Kidney epithelial cell (primary cell): ENCODE measurements at regions not wholly inside any gene's neighbourhood (a gene's known extent, or its start where the extent isn't known, plus 50 kb on each side); places are given as distances from the start of the nearest gene placed in this dataset.

Source experiments
- DNase-seq: peaks from one replicate; pipeline ENCODE4 v3.0.0-alpha.2; 2010; ENCODE audit warnings: low read depth
- H3K27me3 ChIP-seq: 2 replicates; pipeline ENCODE4 v1.6.0; 2011; ENCODE audit warnings: low read length; ENCODE audit not compliant: control insufficient read depth, insufficient read depth
- H3K36me3 ChIP-seq: 2 replicates; pipeline ENCODE4 v1.5.1; 2011; ENCODE audit warnings: low read length; ENCODE audit not compliant: control insufficient read depth, insufficient read depth
- H3K4me3 ChIP-seq: 2 replicates; pipeline ENCODE4 v1.5.1; 2011; ENCODE audit warnings: low read depth, mild to moderate bottlenecking, control low read depth, low read length
- CTCF ChIP-seq: IDR thresholded peaks from 2 replicates; pipeline ENCODE4 v1.5.1; 2011; ENCODE audit warnings: mild to moderate bottlenecking, moderate library complexity, low read length, control low read depth, inconsistent platforms; ENCODE audit not compliant: insufficient read depth, poor library complexity, severe bottlenecking

GRCh38 chr2:145112467-145112866 lies 592.5 kb upstream of the ZEB2 start:
- no peaks in the 10 kb centered on the region for H3K27me3 ChIP-seq
- no peak overlapping the region for H3K4me3 ChIP-seq
- no peak for TF ChIP-seq CTCF
- no peak for DNase-seq
- no peaks in the 10 kb centered on the region for H3K36me3 ChIP-seq

DNA sequence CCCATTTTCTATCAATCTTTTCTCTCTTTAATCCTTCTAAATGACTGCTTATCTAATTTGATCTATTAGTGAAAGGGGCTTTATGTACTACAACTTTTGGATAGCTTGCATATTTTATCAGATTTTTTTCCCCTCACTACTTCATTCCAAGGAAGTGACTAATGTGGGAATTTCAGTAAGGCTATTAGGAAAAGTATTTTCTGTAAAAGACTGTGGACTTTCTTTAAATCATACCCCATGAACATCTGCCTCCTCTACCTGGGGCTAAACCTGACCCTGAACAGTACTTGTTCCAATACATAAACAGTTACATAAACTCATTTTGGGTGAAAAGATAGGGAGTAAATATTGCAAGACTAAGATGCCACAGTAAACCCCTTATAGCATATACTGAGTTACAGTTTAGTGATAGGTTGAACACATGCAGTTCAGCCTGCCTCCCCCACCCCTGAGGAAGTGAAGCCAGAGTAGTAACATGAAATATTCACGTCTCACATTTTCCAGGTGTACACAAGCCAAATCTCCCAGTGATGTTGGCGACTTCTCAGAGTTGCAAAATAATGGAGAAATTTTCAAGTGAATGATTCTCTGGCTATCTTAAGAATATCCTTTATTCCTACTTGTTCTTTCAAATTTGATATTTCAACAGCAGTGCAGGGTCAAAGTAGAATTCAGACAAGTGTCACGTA lies 590.9 kb upstream of the ZEB2 start:
- TF ChIP-seq CTCF = no peak
- Histone ChIP-seq H3K4me3 (no peak overlapping the region), H3K36me3 (no peaks in the 10 kb centered on the region), H3K27me3 (no peaks in the 10 kb centered on the region)
- no peak for DNase-seq

DNA sequence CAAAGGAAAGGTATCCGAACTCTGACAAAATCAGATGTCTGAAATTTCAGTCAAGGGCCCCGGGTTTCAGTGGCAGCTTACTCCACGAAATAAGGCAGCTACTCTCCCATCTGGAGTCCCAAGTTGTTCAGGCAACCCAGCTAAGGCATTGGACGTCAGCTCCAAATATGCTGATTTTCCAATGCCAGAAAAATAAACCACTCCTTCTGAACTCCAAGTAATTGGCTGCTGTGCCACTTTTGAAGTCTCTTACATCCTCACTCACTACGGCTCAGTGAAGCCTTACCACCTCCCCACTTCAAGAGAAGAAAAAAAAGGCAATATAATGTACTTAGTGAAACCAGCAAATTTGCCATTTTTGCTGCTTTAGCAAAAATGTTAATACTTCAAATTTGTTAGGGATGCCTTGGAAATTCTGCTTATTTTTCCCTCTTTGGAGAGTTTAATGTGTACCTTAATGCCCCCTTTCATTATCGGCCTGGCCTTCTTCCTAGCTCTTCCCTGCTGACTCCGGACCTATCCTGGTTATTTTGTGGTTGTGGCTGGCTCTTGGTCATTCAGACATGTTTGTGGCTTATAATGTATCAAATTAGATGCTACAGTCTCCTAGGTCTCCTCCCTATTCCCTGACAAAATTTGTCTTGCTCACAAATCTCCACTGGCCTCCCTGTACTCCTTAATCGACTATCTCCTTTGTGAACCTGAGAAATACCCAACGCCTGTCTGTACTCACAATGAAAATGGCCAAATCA lies 589.2 kb upstream of the ZEB2 start:
- H3K27me3 ChIP-seq = no peaks in the 10 kb centered on the region
- no peak for TF ChIP-seq CTCF
- DNase-seq = no peak
- no peak overlapping the region for H3K4me3 ChIP-seq
- no peaks in the 10 kb centered on the region for H3K36me3 ChIP-seq

DNA sequence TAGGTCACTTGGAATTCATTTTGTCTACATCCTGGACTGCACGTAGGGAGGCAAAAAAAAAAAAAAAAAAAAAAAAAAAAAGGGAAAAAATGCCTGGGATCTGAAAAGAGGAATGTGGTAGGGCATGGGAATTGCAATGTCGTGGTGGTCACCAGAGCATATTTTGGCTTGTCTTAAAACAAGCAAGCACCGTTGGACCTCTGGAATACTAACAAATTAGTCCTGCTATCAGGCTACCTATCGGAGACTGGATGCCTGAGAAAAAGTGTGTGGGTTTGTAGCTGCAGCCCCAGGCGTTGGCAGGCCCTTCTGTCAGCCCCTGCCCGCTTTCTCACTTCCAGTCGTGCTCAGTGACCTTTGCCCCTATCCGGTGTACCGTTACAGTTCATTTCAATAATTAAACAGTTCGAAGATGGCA lies 588.5 kb upstream of the ZEB2 start:
- TF ChIP-seq CTCF = no peak
- H3K4me3 ChIP-seq = no peak overlapping the region
- no peak for DNase-seq

DNA sequence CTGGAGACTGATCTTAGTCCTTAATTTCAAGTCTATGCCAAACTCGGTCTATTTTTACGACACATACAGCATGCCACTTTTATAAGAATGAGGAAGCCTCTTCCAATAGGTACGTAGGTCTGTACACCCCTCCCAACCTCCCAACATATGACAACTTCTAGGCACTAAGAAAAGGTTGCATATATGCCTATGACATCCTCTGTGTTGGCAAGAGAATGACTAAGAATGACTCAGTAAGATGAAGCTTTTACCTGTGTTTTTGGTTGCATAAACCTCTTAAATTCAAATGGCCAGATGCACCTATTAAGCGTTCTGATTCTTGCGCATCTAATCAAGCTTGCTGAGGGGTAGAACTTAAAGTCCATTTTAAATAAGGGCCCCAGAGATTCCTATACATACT lies 586.4 kb upstream of the ZEB2 start:
- H3K4me3 ChIP-seq = no peak overlapping the region
- H3K27me3 ChIP-seq = no peaks in the 10 kb centered on the region
- no peak for DNase-seq
- no peaks in the 10 kb centered on the region for H3K36me3 ChIP-seq
- TF ChIP-seq CTCF = no peak

More for the DNA sequence above, 588.5 kb upstream of the ZEB2 start:
- Histone ChIP-seq H3K36me3 (no peaks in the 10 kb centered on the region), H3K27me3 (no peaks in the 10 kb centered on the region)
